ENCODE measurements at regions not wholly inside any gene's neighbourhood (a gene's known extent, or its start where the extent isn't known, plus 50 kb on each side); places are given as distances from the start of the nearest gene placed in this dataset.

DNA sequence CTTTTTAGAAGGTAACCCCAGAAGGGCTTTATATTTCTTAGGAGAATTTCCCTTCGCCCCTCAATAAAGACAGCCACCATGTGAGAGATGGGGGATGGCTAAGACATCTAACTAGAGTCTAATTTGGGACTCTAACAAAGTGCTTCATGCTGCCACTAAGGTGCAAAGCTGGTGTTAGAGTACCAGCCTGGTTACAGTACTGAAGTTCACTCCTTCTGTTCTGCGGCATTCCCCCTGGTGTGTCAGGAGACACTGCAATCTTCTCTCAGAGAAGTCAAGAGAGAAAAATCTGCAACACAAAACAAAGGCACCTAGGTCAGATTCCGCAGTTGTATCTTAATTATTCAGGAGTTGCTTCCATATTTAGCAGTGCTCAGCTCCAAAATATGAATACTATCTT, 603.0 kb upstream of the CADM1 start:
- TF ChIP-seq, protein P1, sequence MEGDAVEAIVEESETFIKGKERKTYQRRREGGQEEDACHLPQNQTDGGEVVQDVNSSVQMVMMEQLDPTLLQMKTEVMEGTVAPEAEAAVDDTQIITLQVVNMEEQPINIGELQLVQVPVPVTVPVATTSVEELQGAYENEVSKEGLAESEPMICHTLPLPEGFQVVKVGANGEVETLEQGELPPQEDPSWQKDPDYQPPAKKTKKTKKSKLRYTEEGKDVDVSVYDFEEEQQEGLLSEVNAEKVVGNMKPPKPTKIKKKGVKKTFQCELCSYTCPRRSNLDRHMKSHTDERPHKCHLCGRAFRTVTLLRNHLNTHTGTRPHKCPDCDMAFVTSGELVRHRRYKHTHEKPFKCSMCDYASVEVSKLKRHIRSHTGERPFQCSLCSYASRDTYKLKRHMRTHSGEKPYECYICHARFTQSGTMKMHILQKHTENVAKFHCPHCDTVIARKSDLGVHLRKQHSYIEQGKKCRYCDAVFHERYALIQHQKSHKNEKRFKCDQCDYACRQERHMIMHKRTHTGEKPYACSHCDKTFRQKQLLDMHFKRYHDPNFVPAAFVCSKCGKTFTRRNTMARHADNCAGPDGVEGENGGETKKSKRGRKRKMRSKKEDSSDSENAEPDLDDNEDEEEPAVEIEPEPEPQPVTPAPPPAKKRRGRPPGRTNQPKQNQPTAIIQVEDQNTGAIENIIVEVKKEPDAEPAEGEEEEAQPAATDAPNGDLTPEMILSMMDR (IDR thresholded peaks at IDR 0.05; ENCODE audit: partially characterized antibody, unreplicated experiment): no peak
- no peaks in the 10 kb centered on the region for H3K36me3 Mint-ChIP-seq (ENCODE audit: unreplicated experiment)
- peaks cover 5% of the 10 kb centered on the region for H3K9me3 Mint-ChIP-seq (ENCODE audit: unreplicated experiment)
- peaks cover 10% of the 10 kb centered on the region for H3K27me3 Mint-ChIP-seq (ENCODE audit: unreplicated experiment)
- peaks cover 13% of the 10 kb centered on the region for H3K4me1 Mint-ChIP-seq (ENCODE audit: low read depth, unreplicated experiment)
- H3K27ac Mint-ChIP-seq (ENCODE audit: unreplicated experiment): no peak overlapping the region
- no peak for DNase-seq
- H3K4me3 Mint-ChIP-seq (ENCODE audit: unreplicated experiment): no peak overlapping the region

DNA sequence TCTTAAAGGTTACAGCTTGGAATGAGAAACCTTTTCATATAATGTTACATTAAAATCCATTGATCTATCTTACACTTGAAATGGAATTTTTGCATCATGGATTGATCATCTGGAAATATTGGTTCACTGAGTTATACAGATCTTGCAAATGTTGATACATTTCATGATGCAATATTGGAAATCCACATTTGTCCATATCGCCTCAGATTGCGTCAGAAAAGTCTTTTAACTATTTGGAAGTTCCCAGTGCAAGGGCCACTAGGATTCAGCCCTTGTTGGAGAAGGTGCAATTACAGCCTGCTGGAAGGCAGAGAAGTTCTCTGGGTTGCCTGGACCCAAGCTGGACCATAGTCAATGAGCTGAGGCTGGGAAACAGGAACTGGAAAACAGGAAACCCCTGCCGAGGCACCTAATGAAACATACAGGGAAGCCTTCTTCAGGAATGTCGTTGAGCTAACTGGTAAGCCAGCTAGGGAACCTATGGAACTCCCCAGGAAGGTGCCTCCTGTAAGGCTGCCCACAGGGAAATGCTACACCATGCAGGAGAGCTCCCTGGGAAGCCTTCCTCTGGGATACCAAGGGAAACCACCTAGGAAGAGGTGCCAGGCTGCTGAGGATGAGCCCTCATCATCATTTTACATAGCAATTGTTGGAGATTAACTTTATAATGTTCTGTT, 600.4 kb upstream of the CADM1 start:
- TF ChIP-seq, protein P1 (IDR thresholded peaks at IDR 0.05; ENCODE audit: partially characterized antibody, unreplicated experiment): no peak
- Mint-ChIP-seq H3K9me3 (ENCODE audit: unreplicated experiment) (no peaks in the 10 kb centered on the region), H3K4me3 (ENCODE audit: unreplicated experiment) (no peak overlapping the region), H3K36me3 (ENCODE audit: unreplicated experiment) (peaks cover 4% of the 10 kb centered on the region), H3K27me3 (ENCODE audit: unreplicated experiment) (peaks cover 8% of the 10 kb centered on the region), H3K27ac (ENCODE audit: unreplicated experiment) (no peak overlapping the region), H3K4me1 (ENCODE audit: low read depth, unreplicated experiment) (peaks cover 9% of the 10 kb centered on the region)
- DNase-seq: no peak

DNA sequence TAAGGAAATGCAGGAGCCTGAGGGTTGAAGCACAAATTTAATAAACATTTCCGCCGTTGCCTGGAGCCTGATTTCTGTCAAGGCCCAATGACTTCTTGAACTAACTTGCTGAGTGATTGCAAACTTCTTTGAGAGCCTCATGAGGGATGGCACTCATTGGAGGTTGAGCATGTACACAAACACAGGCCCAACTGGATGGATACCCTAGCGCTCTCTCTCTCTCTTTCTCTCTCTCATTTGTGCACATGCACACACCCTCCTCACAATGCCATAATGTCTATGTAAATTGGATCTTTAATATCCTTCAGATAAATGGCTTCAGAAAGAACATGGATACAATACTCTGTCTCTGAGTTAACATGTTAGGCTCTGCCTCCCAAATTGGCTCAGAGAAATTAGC, 597.7 kb upstream of the CADM1 start:
- no peak overlapping the region for H3K27ac Mint-ChIP-seq (ENCODE audit: unreplicated experiment)
- no peak overlapping the region for H3K4me3 Mint-ChIP-seq (ENCODE audit: unreplicated experiment)
- H3K36me3 Mint-ChIP-seq (ENCODE audit: unreplicated experiment): peaks cover 9% of the 10 kb centered on the region
- H3K27me3 Mint-ChIP-seq (ENCODE audit: unreplicated experiment): peaks cover 5% of the 10 kb centered on the region
- TF ChIP-seq, protein P1 (IDR thresholded peaks at IDR 0.05; ENCODE audit: partially characterized antibody, unreplicated experiment): no peak
- DNase-seq: no peak
- H3K9me3 Mint-ChIP-seq (ENCODE audit: unreplicated experiment): no peaks in the 10 kb centered on the region
- H3K4me1 Mint-ChIP-seq (ENCODE audit: low read depth, unreplicated experiment): peaks cover 15% of the 10 kb centered on the region

DNA sequence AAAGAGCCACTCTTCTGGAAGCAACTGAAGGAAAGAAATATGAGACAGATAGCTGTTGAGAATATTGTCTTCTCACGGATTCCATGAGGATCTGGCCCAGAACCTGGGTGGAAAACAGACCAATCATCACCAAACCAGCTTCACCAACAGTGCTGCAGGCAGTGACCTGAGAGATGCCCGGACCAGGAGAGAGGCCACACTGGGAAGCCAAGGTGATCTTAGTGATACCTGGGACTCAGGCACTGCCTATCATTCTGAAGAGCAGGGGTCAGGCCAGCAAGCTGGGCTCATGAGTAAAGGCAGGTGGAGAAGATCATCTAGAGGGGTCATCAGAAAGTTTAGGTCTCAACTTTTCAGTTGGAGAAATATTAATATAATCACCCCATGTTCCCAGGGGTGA, 595.8 kb upstream of the CADM1 start:
- Mint-ChIP-seq H3K36me3 (ENCODE audit: unreplicated experiment) (peaks cover 9% of the 10 kb centered on the region), H3K4me1 (ENCODE audit: low read depth, unreplicated experiment) (peaks cover 15% of the 10 kb centered on the region), H3K27me3 (ENCODE audit: unreplicated experiment) (peaks cover 5% of the 10 kb centered on the region), H3K9me3 (ENCODE audit: unreplicated experiment) (no peaks in the 10 kb centered on the region), H3K4me3 (ENCODE audit: unreplicated experiment) (no peak overlapping the region), H3K27ac (ENCODE audit: unreplicated experiment) (no peak overlapping the region)
- no peak for DNase-seq
- TF ChIP-seq, protein P1 (IDR thresholded peaks at IDR 0.05; ENCODE audit: partially characterized antibody, unreplicated experiment): no peak

DNA sequence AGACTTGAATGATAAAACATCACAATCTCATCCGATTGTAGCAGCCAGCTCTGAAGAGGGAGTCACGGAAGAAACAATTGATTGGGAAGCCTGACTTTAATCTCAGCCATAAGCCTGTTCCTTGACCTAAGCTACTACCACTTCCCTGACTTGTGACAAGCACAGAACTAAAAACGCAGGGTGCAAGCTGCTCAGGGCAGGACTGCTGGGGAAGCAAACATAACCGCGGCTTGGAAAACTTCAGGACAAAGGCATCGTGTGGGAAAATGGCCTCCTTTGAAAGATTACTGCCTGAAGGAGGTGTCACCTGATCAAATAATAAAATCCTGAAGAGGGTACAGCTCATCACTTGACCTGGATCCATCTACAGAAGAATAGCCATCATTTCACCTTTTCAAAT, 595.3 kb upstream of the CADM1 start:
- no peak overlapping the region for H3K4me3 Mint-ChIP-seq (ENCODE audit: unreplicated experiment)
- H3K27me3 Mint-ChIP-seq (ENCODE audit: unreplicated experiment): peaks cover 5% of the 10 kb centered on the region
- H3K36me3 Mint-ChIP-seq (ENCODE audit: unreplicated experiment): peaks cover 9% of the 10 kb centered on the region
- no peak overlapping the region for H3K27ac Mint-ChIP-seq (ENCODE audit: unreplicated experiment)
- peaks cover 19% of the 10 kb centered on the region for H3K4me1 Mint-ChIP-seq (ENCODE audit: low read depth, unreplicated experiment)
- H3K9me3 Mint-ChIP-seq (ENCODE audit: unreplicated experiment): no peaks in the 10 kb centered on the region
- no peak for DNase-seq
- TF ChIP-seq, protein P1 (IDR thresholded peaks at IDR 0.05; ENCODE audit: partially characterized antibody, unreplicated experiment): no peak
